ENCODE measurements at regions not wholly inside any gene's neighbourhood (a gene's known extent, or its start where the extent isn't known, plus 50 kb on each side); places are given as distances from the start of the nearest gene placed in this dataset.

DNA sequence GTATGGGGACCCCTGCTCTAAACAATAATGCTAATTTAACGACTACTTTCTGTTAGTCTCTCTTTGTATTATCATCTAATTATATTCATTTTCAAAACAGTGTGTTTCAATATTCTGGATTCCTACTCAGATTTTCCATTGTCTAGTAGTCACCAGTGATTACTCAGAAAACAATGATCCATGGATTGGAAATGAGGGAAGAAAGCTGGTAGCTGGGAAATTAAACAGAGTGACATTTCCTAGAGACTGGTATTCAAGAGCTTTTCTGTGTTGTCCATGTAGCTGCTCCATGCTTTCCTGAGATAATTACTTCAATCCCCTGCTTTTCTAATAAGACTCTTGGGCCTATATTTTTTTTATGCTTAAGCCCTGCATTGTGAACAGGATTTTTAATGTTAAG is 1862.1 kb upstream of the C9orf72 start:
- no peak overlapping the region for H3K9ac ChIP-seq (ENCODE audit: low read length)
- peaks cover 44% of the 10 kb centered on the region for H3K4me1 ChIP-seq (ENCODE audit: insufficient read depth, low read length, severe bottlenecking)
- H3K27me3 ChIP-seq (ENCODE audit: insufficient read depth, low read length) = no peaks in the 10 kb centered on the region

DNA sequence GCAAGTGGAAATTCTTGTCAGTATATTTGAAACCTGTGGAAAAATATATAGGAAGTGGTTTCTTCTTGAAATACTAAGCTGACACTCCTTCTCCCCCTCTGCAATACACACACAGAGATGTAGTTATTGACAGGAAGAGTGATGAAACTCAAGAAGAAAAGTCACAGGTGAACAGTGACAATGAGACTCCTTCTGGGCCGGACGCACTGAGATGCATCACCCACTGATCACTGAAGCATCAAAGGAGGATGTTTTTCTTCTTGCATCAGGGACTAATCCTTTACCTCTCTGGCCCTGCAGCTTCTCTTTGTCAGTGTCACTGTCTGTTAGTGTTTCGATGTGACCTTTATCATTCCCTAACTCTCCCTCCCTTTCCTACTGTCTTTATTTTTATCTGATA is 1864.2 kb upstream of the C9orf72 start:
- Histone ChIP-seq H3K27ac (ENCODE audit: low read depth, low read length, poor library complexity, severe bottlenecking) (peak overlapping the region; percentile 56), H3K36me3 (ENCODE audit: insufficient read depth, low read length) (no peaks in the 10 kb centered on the region), H4K20me1 (ENCODE audit: insufficient read depth, low read length) (no peaks in the 10 kb centered on the region), H3K79me2 (ENCODE audit: insufficient read depth, low read length) (no peaks in the 10 kb centered on the region), H3K4me2 (ENCODE audit: low read length) (peak overlapping the region; percentile 28; the same call in 1 of the 2 replicates), H3K9me2 (ENCODE audit: low read depth, low read length) (no peaks in the 10 kb centered on the region), H3K9ac (ENCODE audit: low read length) (peak overlapping the region; percentile 15; the same call in 1 of the 2 replicates), H3K4me3 (ENCODE audit: low read depth, low read length, poor library complexity, severe bottlenecking) (no peak overlapping the region), H2AFZ (ENCODE audit: low read length) (no peak overlapping the region), H3K4me1 (ENCODE audit: insufficient read depth, low read length, severe bottlenecking) (peaks cover 44% of the 10 kb centered on the region), H3K9me3 (ENCODE audit: low read length) (0 out of 2 replicates have a peak, but pooled peaks cover 2% of the 10 kb centered on the region), H3K27me3 (ENCODE audit: insufficient read depth, low read length) (no peaks in the 10 kb centered on the region), H3F3A (ENCODE audit: insufficient read depth, low read length) (no peaks in the 10 kb centered on the region)
- TF ChIP-seq, protein P1, sequence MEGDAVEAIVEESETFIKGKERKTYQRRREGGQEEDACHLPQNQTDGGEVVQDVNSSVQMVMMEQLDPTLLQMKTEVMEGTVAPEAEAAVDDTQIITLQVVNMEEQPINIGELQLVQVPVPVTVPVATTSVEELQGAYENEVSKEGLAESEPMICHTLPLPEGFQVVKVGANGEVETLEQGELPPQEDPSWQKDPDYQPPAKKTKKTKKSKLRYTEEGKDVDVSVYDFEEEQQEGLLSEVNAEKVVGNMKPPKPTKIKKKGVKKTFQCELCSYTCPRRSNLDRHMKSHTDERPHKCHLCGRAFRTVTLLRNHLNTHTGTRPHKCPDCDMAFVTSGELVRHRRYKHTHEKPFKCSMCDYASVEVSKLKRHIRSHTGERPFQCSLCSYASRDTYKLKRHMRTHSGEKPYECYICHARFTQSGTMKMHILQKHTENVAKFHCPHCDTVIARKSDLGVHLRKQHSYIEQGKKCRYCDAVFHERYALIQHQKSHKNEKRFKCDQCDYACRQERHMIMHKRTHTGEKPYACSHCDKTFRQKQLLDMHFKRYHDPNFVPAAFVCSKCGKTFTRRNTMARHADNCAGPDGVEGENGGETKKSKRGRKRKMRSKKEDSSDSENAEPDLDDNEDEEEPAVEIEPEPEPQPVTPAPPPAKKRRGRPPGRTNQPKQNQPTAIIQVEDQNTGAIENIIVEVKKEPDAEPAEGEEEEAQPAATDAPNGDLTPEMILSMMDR (IDR thresholded peaks at IDR 0.05; ENCODE audit: low read length) = no peak
- TF ChIP-seq EZH2 (IDR thresholded peaks at IDR 0.05; ENCODE audit: borderline replicate concordance, low read length) = no peak

More for the DNA sequence above, 1862.1 kb upstream of the C9orf72 start:
- Histone ChIP-seq H3K36me3 (ENCODE audit: insufficient read depth, low read length) (no peaks in the 10 kb centered on the region), H2AFZ (ENCODE audit: low read length) (no peak overlapping the region), H3K79me2 (ENCODE audit: insufficient read depth, low read length) (no peaks in the 10 kb centered on the region), H3K9me2 (ENCODE audit: low read depth, low read length) (no peaks in the 10 kb centered on the region), H3K4me2 (ENCODE audit: low read length) (no peak overlapping the region), H3K4me3 (ENCODE audit: low read depth, low read length, poor library complexity, severe bottlenecking) (no peak overlapping the region), H3F3A (ENCODE audit: insufficient read depth, low read length) (no peaks in the 10 kb centered on the region), H4K20me1 (ENCODE audit: insufficient read depth, low read length) (no peaks in the 10 kb centered on the region), H3K9me3 (ENCODE audit: low read length) (0 out of 2 replicates have a peak, but pooled peaks cover 2% of the 10 kb centered on the region), H3K27ac (ENCODE audit: low read depth, low read length, poor library complexity, severe bottlenecking) (no peak overlapping the region)
- TF ChIP-seq, protein P1 (IDR thresholded peaks at IDR 0.05; ENCODE audit: low read length) = no peak
- TF ChIP-seq EZH2 (IDR thresholded peaks at IDR 0.05; ENCODE audit: borderline replicate concordance, low read length) = no peak

DNA sequence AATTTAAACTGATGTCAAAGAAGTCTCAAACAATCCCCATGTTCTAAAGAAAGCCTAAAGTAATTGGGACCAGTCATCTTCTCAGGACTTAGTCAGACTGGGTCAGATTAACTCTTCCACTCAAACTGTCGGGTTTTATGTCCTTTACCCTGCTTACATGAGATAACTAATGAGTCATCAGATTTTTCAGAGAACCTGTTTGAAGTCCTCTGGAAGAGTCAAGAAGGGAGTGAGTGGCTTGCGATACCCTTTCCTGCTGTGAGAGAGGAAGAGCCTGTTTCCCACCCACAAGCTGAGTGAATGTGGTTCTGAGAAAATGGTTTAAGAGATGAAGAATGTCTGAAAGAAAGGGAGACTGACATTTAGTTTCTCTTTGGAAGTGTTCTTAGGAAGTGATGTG is 1866.7 kb upstream of the C9orf72 start:
- no peaks in the 10 kb centered on the region for H4K20me1 ChIP-seq (ENCODE audit: insufficient read depth, low read length)
- H3K27ac ChIP-seq (ENCODE audit: low read depth, low read length, poor library complexity, severe bottlenecking) = no peak overlapping the region
- peaks cover 44% of the 10 kb centered on the region for H3K4me1 ChIP-seq (ENCODE audit: insufficient read depth, low read length, severe bottlenecking)
- H3K9me3 ChIP-seq (ENCODE audit: low read length) = no peaks in the 10 kb centered on the region
- H2AFZ ChIP-seq (ENCODE audit: low read length) = no peak overlapping the region
- no peak for TF ChIP-seq EZH2 (IDR thresholded peaks at IDR 0.05; ENCODE audit: borderline replicate concordance, low read length)
- TF ChIP-seq, protein P1 (IDR thresholded peaks at IDR 0.05; ENCODE audit: low read length) = no peak
- no peaks in the 10 kb centered on the region for H3K79me2 ChIP-seq (ENCODE audit: insufficient read depth, low read length)
- no peaks in the 10 kb centered on the region for H3K36me3 ChIP-seq (ENCODE audit: insufficient read depth, low read length)
- no peak overlapping the region for H3K4me3 ChIP-seq (ENCODE audit: low read depth, low read length, poor library complexity, severe bottlenecking)
- H3K27me3 ChIP-seq (ENCODE audit: insufficient read depth, low read length) = no peaks in the 10 kb centered on the region
- H3K9ac ChIP-seq (ENCODE audit: low read length) = no peak overlapping the region
- H3F3A ChIP-seq (ENCODE audit: insufficient read depth, low read length) = no peaks in the 10 kb centered on the region
- no peak overlapping the region for H3K4me2 ChIP-seq (ENCODE audit: low read length)
- H3K9me2 ChIP-seq (ENCODE audit: low read depth, low read length) = no peaks in the 10 kb centered on the region
